ENCODE measurements at regions not wholly inside any gene's neighbourhood (a gene's known extent, or its start where the extent isn't known, plus 50 kb on each side); places are given as distances from the start of the nearest gene placed in this dataset.

GRCh38 chr6:925656-926213, 232.8 kb upstream of the EXOC2 start:
- no peak overlapping the region for H2AFZ ChIP-seq (ENCODE audit: low read length)
- H4K20me1 ChIP-seq (ENCODE audit: insufficient read depth, low read length), result no peaks in the 10 kb centered on the region
- no peak for TF ChIP-seq CTCF (IDR thresholded peaks at IDR 0.05; ENCODE audit: extremely low read depth, low read depth, low read length)
- H3K27me3 ChIP-seq (ENCODE audit: insufficient read depth, low read length), result no peaks in the 10 kb centered on the region
- no peak overlapping the region for H3K4me3 ChIP-seq (ENCODE audit: insufficient read depth, low read length)
- H3K27ac ChIP-seq (ENCODE audit: low read depth, low read length), result no peak overlapping the region
- H3K36me3 ChIP-seq (ENCODE audit: insufficient read depth, low read length), result no peaks in the 10 kb centered on the region
- H3K4me2 ChIP-seq (ENCODE audit: insufficient read depth, low read length), result no peak overlapping the region
- H3K9me3 ChIP-seq (ENCODE audit: low read depth, low read length), result no peaks in the 10 kb centered on the region
- no peaks in the 10 kb centered on the region for H3K4me1 ChIP-seq (ENCODE audit: insufficient read depth, low read length)
- DNase-seq (ENCODE audit: insufficient read length, low spot score, missing footprints), result no peak
- no peaks in the 10 kb centered on the region for H3K79me2 ChIP-seq (ENCODE audit: insufficient read depth, low read length)

DNA sequence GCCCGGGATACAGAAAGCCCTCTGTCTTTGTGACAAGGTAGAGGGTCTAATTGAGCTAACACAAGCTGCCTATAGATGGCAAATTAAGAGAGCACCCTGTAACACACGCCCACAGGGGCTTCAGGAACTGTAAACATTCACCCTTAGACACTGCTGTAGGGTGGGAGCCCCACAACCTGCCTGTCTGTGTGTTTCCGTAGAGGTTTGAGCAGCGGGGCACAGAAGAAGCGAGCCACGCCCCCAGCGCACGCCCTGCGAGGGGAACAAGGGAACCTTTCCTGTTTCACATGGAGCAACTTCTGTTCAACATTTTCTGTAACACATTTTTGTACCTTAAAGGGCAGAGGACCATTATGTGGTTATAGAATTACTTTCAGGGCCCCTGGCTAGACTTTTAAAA, 231.7 kb upstream of the EXOC2 start:
- Histone ChIP-seq H3K79me2 (ENCODE audit: insufficient read depth, low read length) (no peaks in the 10 kb centered on the region), H3K27me3 (ENCODE audit: insufficient read depth, low read length) (no peaks in the 10 kb centered on the region), H3K4me3 (ENCODE audit: insufficient read depth, low read length) (no peak overlapping the region), H4K20me1 (ENCODE audit: insufficient read depth, low read length) (no peaks in the 10 kb centered on the region), H2AFZ (ENCODE audit: low read length) (no peak overlapping the region), H3K4me2 (ENCODE audit: insufficient read depth, low read length) (no peak overlapping the region), H3K9me3 (ENCODE audit: low read depth, low read length) (peaks cover 3% of the 10 kb centered on the region), H3K27ac (ENCODE audit: low read depth, low read length) (no peak overlapping the region), H3K36me3 (ENCODE audit: insufficient read depth, low read length) (no peaks in the 10 kb centered on the region), H3K4me1 (ENCODE audit: insufficient read depth, low read length) (no peaks in the 10 kb centered on the region)
- no peak for DNase-seq (ENCODE audit: insufficient read length, low spot score, missing footprints)
- no peak for TF ChIP-seq CTCF (IDR thresholded peaks at IDR 0.05; ENCODE audit: extremely low read depth, low read depth, low read length)

DNA sequence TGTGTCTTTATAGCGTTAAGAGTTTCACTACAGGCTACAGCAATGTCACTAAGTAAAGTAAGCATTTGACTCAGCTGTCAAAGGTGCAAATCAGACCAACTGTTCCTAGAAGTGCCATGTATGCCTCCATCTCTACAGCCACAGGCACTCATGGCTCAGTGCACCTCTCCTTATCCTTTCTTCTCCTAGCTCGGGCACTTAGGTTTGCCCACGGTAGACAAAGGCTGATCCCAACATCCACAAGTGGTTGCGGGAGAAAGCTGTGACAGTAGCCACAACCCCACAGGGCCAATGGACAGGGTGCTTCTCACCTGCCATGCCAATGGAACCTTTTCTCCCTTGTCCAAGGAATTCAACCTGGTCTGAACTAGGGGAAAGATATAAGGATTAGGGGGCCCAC, 228.5 kb upstream of the EXOC2 start:
- no peaks in the 10 kb centered on the region for H3K27me3 ChIP-seq (ENCODE audit: insufficient read depth, low read length)
- no peaks in the 10 kb centered on the region for H3K79me2 ChIP-seq (ENCODE audit: insufficient read depth, low read length)
- H3K9me3 ChIP-seq (ENCODE audit: low read depth, low read length), result peaks cover 3% of the 10 kb centered on the region
- H3K4me3 ChIP-seq (ENCODE audit: insufficient read depth, low read length), result no peak overlapping the region
- no peak for TF ChIP-seq CTCF (IDR thresholded peaks at IDR 0.05; ENCODE audit: extremely low read depth, low read depth, low read length)
- no peak overlapping the region for H3K27ac ChIP-seq (ENCODE audit: low read depth, low read length)
- no peak overlapping the region for H2AFZ ChIP-seq (ENCODE audit: low read length)
- H3K4me1 ChIP-seq (ENCODE audit: insufficient read depth, low read length), result no peaks in the 10 kb centered on the region
- no peak for DNase-seq (ENCODE audit: insufficient read length, low spot score, missing footprints)
- no peaks in the 10 kb centered on the region for H4K20me1 ChIP-seq (ENCODE audit: insufficient read depth, low read length)
- no peaks in the 10 kb centered on the region for H3K36me3 ChIP-seq (ENCODE audit: insufficient read depth, low read length)
- no peak overlapping the region for H3K4me2 ChIP-seq (ENCODE audit: insufficient read depth, low read length)

GRCh38 chr6:920512-920911, 227.6 kb upstream of the EXOC2 start:
- H3K9me3 ChIP-seq (ENCODE audit: low read depth, low read length), result peaks cover 3% of the 10 kb centered on the region
- H2AFZ ChIP-seq (ENCODE audit: low read length), result no peak overlapping the region
- H3K27me3 ChIP-seq (ENCODE audit: insufficient read depth, low read length), result no peaks in the 10 kb centered on the region
- H3K27ac ChIP-seq (ENCODE audit: low read depth, low read length), result no peak overlapping the region
- no peak overlapping the region for H3K4me2 ChIP-seq (ENCODE audit: insufficient read depth, low read length)
- H3K4me1 ChIP-seq (ENCODE audit: insufficient read depth, low read length), result no peaks in the 10 kb centered on the region
- TF ChIP-seq CTCF (IDR thresholded peaks at IDR 0.05; ENCODE audit: extremely low read depth, low read depth, low read length), result no peak
- no peaks in the 10 kb centered on the region for H3K36me3 ChIP-seq (ENCODE audit: insufficient read depth, low read length)
- H4K20me1 ChIP-seq (ENCODE audit: insufficient read depth, low read length), result no peaks in the 10 kb centered on the region
- no peak overlapping the region for H3K4me3 ChIP-seq (ENCODE audit: insufficient read depth, low read length)
- no peaks in the 10 kb centered on the region for H3K79me2 ChIP-seq (ENCODE audit: insufficient read depth, low read length)
- no peak for DNase-seq (ENCODE audit: insufficient read length, low spot score, missing footprints)

Measured in osteoblast (primary cell).